Panc1 (cell line): ENCODE measurements at regions not wholly inside any gene's neighbourhood (a gene's known extent, or its start where the extent isn't known, plus 50 kb on each side); places are given as distances from the start of the nearest gene placed in this dataset.

Experiments used
- ATAC-seq: fragments of 200-7000 bp; cut with Tn5 transposase; 2 replicates; pipeline ENCODE4 v1.9.1; 2020; ENCODE audit warnings: mild to moderate bottlenecking, moderate library complexity
- BruUV-seq: library from RNA; stranded (reverse); fragments of 400-500 nt; replicated peaks from 2 replicates; lab custom pipeline; 2021; lab: Mats Ljungman, UMichigan
- CTCF ChIA-PET: fragments of 300-600 bp; sonication (Branson Sonifier 250); formaldehyde crosslinking; loops from one replicate; lab custom pipeline; 2022; ENCODE audit warnings: antibody characterized with exemption; lab: Charles Lee
- POLR2A ChIA-PET: fragments of 300-600 bp; sonication (Branson Sonifier 250); formaldehyde crosslinking; loops from one replicate; lab custom pipeline; 2022; ENCODE audit warnings: antibody characterized with exemption; lab: Charles Lee
- DNase-seq: peaks from one replicate; pipeline ENCODE4 v3.0.0-alpha.2; 2010; ENCODE audit warnings: low read depth, low spot score
- H3K27ac ChIP-seq: 2 replicates; pipeline ENCODE4 v1.5.1; 2011; ENCODE audit warnings: mild to moderate bottlenecking, low read length, inconsistent platforms
- H3K27me3 ChIP-seq: fragments of 200-500 bp; sonication (Bioruptor generic); 2 replicates; pipeline ENCODE4 v1.6.0; 2014; ENCODE audit warnings: low read length, inconsistent platforms; ENCODE audit not compliant: control insufficient read depth, insufficient read depth
- H3K36me3 ChIP-seq: fragments of 200-500 bp; sonication (Bioruptor generic); 2 replicates; pipeline ENCODE4 v1.5.1; 2014; ENCODE audit warnings: inconsistent platforms, mild to moderate bottlenecking, low read length, moderate library complexity; ENCODE audit not compliant: control insufficient read depth, insufficient read depth
- H3K4me1 ChIP-seq: 2 replicates; pipeline ENCODE4 v1.5.1; 2011; ENCODE audit warnings: inconsistent platforms, mild to moderate bottlenecking, low read length, moderate library complexity; ENCODE audit not compliant: control insufficient read depth, insufficient read depth
- H3K4me3 ChIP-seq, 2 experiments: 2 replicates each; pipeline ENCODE4 v1.5.1; 2011 to 2012; ENCODE audit warnings: low read depth in 2 of 2, low read length in 2 of 2, mild to moderate bottlenecking in 2 of 2, inconsistent platforms in 1 of 2, moderate library complexity in 1 of 2
- H3K9me3 ChIP-seq: fragments of 200-500 bp; sonication (Bioruptor generic); 2 replicates; pipeline ENCODE4 v1.5.1; 2014; ENCODE audit warnings: low read depth, mild to moderate bottlenecking, inconsistent platforms, low read length, moderate library complexity; ENCODE audit not compliant: control insufficient read depth, insufficient read depth
- POLR2AphosphoS5 ChIP-seq: IDR thresholded peaks from 2 replicates; pipeline ENCODE4 v1.6.1; 2012; ENCODE audit warnings: mild to moderate bottlenecking, low read depth, low read length, moderate library complexity
- SIN3A ChIP-seq: IDR thresholded peaks from 2 replicates; pipeline ENCODE4 v1.6.1; 2012; ENCODE audit warnings: low read depth, mild to moderate bottlenecking, low read length, moderate library complexity, borderline replicate concordance; ENCODE audit not compliant: insufficient read depth
- TCF7L2 ChIP-seq: IDR thresholded peaks from 2 replicates; pipeline ENCODE4 v1.6.1; 2011; ENCODE audit warnings: mild to moderate bottlenecking, low read depth, low read length, inconsistent platforms
- in situ Hi-C: cut with HindIII; loops from 2 replicates; pipeline ENCODE4 v1.10.0; 2016; ENCODE audit warnings: low sequenced_read_pairs, low pct_unique_long_range_greater_than_20kb
- intact Hi-C: fragments of 100-400 bp; cut with micrococcal nuclease; formaldehyde crosslinking; loops from one replicate; pipeline ENCODE4 v1.10.0; 2022; ENCODE audit not compliant: unreplicated experiment
- TF ChIP-seq, protein P1 (sequence below), 2 experiments: IDR thresholded peaks; 2 replicates each; pipeline ENCODE4 v1.6.1; 2011 to 2012; ENCODE audit warnings: low read depth in 2 of 2, control low read depth in 1 of 2, low read length in 1 of 2, mild to moderate bottlenecking in 1 of 2, moderate library complexity in 1 of 2; ENCODE audit not compliant: insufficient read depth in 1 of 2
- TF ChIP-seq, protein P2 (sequence below): fragments of 450-650 bp; IDR thresholded peaks from 2 replicates; pipeline ENCODE4 v1.5.1; 2017; ENCODE audit warnings: mild to moderate bottlenecking

DNA sequence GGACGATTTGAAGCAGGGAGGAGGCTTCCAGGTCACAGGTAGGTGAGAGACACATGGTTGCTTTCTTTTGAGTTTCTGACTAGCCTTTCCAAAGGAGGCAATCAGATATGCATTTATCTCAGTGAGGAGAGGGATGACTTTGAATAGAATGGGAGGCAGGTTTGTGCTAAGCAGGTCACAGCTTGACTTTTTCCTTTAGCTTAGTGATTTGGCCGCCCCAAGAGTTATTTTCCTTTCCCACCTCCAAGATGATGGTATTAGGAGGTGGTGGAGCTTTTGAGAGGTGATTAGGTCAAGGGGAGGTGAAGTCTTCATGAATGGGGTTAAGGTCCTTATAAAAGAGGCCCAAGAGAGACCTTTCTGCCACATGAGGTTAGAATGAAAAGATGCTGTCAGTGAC, 443.7 kb downstream of the TYW1 start:
- no TSS peak for BruUV-seq
- no peak for TF ChIP-seq TCF7L2
- no peak for TF ChIP-seq POLR2AphosphoS5
- TF ChIP-seq, protein P1, sequence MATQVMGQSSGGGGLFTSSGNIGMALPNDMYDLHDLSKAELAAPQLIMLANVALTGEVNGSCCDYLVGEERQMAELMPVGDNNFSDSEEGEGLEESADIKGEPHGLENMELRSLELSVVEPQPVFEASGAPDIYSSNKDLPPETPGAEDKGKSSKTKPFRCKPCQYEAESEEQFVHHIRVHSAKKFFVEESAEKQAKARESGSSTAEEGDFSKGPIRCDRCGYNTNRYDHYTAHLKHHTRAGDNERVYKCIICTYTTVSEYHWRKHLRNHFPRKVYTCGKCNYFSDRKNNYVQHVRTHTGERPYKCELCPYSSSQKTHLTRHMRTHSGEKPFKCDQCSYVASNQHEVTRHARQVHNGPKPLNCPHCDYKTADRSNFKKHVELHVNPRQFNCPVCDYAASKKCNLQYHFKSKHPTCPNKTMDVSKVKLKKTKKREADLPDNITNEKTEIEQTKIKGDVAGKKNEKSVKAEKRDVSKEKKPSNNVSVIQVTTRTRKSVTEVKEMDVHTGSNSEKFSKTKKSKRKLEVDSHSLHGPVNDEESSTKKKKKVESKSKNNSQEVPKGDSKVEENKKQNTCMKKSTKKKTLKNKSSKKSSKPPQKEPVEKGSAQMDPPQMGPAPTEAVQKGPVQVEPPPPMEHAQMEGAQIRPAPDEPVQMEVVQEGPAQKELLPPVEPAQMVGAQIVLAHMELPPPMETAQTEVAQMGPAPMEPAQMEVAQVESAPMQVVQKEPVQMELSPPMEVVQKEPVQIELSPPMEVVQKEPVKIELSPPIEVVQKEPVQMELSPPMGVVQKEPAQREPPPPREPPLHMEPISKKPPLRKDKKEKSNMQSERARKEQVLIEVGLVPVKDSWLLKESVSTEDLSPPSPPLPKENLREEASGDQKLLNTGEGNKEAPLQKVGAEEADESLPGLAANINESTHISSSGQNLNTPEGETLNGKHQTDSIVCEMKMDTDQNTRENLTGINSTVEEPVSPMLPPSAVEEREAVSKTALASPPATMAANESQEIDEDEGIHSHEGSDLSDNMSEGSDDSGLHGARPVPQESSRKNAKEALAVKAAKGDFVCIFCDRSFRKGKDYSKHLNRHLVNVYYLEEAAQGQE (IDR thresholded peaks at IDR 0.05; ENCODE audit: insufficient read depth in 1 of 2, low read depth in 2 of 2, low read length in 1 of 2): no peak
- no peak for TF ChIP-seq SIN3A
- TF ChIP-seq, protein P2, sequence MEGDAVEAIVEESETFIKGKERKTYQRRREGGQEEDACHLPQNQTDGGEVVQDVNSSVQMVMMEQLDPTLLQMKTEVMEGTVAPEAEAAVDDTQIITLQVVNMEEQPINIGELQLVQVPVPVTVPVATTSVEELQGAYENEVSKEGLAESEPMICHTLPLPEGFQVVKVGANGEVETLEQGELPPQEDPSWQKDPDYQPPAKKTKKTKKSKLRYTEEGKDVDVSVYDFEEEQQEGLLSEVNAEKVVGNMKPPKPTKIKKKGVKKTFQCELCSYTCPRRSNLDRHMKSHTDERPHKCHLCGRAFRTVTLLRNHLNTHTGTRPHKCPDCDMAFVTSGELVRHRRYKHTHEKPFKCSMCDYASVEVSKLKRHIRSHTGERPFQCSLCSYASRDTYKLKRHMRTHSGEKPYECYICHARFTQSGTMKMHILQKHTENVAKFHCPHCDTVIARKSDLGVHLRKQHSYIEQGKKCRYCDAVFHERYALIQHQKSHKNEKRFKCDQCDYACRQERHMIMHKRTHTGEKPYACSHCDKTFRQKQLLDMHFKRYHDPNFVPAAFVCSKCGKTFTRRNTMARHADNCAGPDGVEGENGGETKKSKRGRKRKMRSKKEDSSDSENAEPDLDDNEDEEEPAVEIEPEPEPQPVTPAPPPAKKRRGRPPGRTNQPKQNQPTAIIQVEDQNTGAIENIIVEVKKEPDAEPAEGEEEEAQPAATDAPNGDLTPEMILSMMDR: no peak
- in situ Hi-C loops: no loop called here
- intact Hi-C loops: no loop called here
- Histone ChIP-seq H3K4me3 (no peak overlapping the region), H3K36me3 (no peaks in the 10 kb centered on the region), H3K27ac (no peak overlapping the region), H3K4me1 (no peaks in the 10 kb centered on the region), H3K9me3 (no peaks in the 10 kb centered on the region), H3K27me3 (no peaks in the 10 kb centered on the region)
- ATAC-seq (no peak), DNase-seq (no peak)
- ChIA-PET CTCF (interaction anchor here (0.6 kb wide), 1 partner anchor 493 kb away, joined by 6 read pairs; no protein-coding TSS in a partner anchor), POLR2A (no interaction called here)

DNA sequence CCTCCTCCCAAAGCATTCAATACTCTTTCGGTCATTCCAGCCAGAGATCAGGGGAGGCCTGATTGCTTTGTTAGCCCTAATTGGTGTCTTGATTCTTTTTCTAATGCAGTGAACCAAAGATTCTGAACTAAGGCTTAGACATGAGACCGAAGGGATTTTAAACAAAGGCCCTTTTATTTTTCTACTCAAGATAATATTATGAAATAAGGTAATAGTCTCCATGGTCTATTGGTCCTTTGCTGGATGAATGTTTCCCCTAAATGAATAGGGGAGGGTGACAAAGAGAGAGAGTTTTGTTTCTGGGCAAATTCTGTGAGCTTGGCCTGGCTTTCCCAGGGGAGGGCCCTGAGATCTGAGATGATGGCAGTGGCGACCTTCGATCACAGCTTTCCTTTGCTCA, 449.1 kb downstream of the TYW1 start:
- ATAC-seq: no peak
- BruUV-seq: no TSS peak
- POLR2A ChIA-PET: no interaction called here

More for the DNA sequence above, 449.1 kb downstream of the TYW1 start:
- in situ Hi-C loops (no loop called here), intact Hi-C loops (no loop called here)
- Histone ChIP-seq H3K36me3 (no peaks in the 10 kb centered on the region), H3K4me3 (no peak overlapping the region), H3K9me3 (no peaks in the 10 kb centered on the region), H3K27ac (no peak overlapping the region), H3K4me1 (no peaks in the 10 kb centered on the region), H3K27me3 (no peaks in the 10 kb centered on the region)
- no peak for DNase-seq
- no peak for TF ChIP-seq TCF7L2
- TF ChIP-seq SIN3A: no peak
- no peak for TF ChIP-seq POLR2AphosphoS5
- TF ChIP-seq, protein P1 (IDR thresholded peaks at IDR 0.05; ENCODE audit: insufficient read depth in 1 of 2, low read depth in 2 of 2, low read length in 1 of 2): no peak
- TF ChIP-seq, protein P2: no peak
- CTCF ChIA-PET: no interaction called here
